WTC11 (cell line): ENCODE measurements at regions not wholly inside any gene's neighbourhood (a gene's known extent, or its start where the extent isn't known, plus 50 kb on each side); places are given as distances from the start of the nearest gene placed in this dataset.

Source experiments
- RELA ChIP-seq: sonication (generic); formaldehyde crosslinking; IDR thresholded peaks from 2 replicates; pipeline ENCODE4 v1.8.1; 2022; ENCODE audit warnings: missing genetic modification reagents, mild to moderate bottlenecking, borderline replicate concordance
- TF ChIP-seq, protein P1 (sequence below): sonication (generic); formaldehyde crosslinking; IDR thresholded peaks from 2 replicates; pipeline ENCODE4 v1.8.1; 2023; ENCODE audit warnings: mild to moderate bottlenecking, missing genetic modification reagents, moderate library complexity

DNA sequence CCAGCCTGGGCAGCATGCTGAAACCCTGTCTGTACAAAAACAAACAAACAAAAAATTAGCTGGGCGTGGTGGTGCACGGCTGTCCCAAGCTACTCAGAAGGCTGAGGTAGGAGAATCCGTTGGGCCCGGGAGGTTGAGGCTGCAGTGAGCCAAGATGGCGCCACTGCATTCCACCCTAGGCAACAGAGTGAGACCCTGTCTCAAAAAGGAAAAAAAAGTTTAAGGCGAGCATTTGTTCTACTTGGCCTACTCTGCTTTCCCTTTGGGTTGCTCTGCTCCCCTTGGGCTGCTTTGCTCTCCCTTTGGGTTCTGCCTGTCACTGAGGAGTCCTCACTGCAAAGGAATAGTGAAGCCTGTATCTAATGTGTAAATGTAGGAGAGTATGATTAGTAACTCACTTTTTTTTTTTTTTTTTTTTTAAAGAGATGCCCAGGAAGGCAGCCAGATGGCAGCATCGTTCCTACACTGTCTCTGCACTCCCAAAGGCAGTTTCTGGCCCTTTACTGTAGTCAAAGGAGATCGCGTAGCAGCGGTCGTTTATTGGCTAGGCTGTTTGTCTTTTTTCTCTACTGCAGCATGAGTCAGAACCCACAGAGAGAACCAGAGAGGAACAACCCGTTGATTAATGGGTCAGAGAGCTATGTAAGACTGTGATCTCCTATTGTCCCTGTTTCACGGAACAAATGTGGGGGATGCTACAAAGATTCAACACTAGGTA, 118.3 kb upstream of the CWC22 start:
- TF ChIP-seq, protein P1, sequence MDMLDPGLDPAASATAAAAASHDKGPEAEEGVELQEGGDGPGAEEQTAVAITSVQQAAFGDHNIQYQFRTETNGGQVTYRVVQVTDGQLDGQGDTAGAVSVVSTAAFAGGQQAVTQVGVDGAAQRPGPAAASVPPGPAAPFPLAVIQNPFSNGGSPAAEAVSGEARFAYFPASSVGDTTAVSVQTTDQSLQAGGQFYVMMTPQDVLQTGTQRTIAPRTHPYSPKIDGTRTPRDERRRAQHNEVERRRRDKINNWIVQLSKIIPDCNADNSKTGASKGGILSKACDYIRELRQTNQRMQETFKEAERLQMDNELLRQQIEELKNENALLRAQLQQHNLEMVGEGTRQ (CRISPR knock-in tag), result no peak
- no peak for TF ChIP-seq RELA (CRISPR knock-in tag)
